Chondrocyte (in vitro differentiated cells): ENCODE measurements at regions not wholly inside any gene's neighbourhood (a gene's known extent, or its start where the extent isn't known, plus 50 kb on each side); places are given as distances from the start of the nearest gene placed in this dataset.

Experiments used
- DNase-seq: peaks from one replicate; pipeline ENCODE4 v3.0.0; 2021; ENCODE audit warnings: mixed read lengths, low spot score
- H3K27ac Mint-ChIP-seq: one replicate; pipeline ENCODE4 v1.8.0; 2021; ENCODE audit warnings: mild to moderate bottlenecking, moderate library complexity, mixed read lengths; ENCODE audit not compliant: unreplicated experiment
- H3K27me3 Mint-ChIP-seq: 2 replicates; pipeline ENCODE4 v1.8.0; 2021; ENCODE audit warnings: low read depth, mixed read lengths
- H3K36me3 Mint-ChIP-seq: 2 replicates; pipeline ENCODE4 v1.8.0; 2021; ENCODE audit warnings: low read depth, mixed read lengths
- H3K4me1 Mint-ChIP-seq: 2 replicates; pipeline ENCODE4 v1.8.0; 2021; ENCODE audit warnings: low read depth, mild to moderate bottlenecking, mixed read lengths
- H3K4me3 Mint-ChIP-seq: one replicate; pipeline ENCODE4 v1.8.0; 2021; ENCODE audit warnings: mild to moderate bottlenecking, moderate library complexity, mixed read lengths; ENCODE audit not compliant: unreplicated experiment
- H3K9me3 Mint-ChIP-seq: 2 replicates; pipeline ENCODE4 v1.8.0; 2021; ENCODE audit warnings: low read depth, mixed read lengths
- CTCF ChIP-seq: fragments of 200-600 bp; sonication (generic); IDR thresholded peaks from 2 replicates; pipeline ENCODE4 v1.5.0; 2021; ENCODE audit warnings: antibody characterized with exemption, mild to moderate bottlenecking, moderate library complexity

GRCh38 chr2:236861944-236862343 is 223.7 kb upstream of the COPS8 start:
- peaks cover 17% of the 10 kb centered on the region for H3K9me3 Mint-ChIP-seq
- no peak for DNase-seq
- peaks cover 21% of the 10 kb centered on the region for H3K4me1 Mint-ChIP-seq
- H3K27me3 Mint-ChIP-seq = no peaks in the 10 kb centered on the region
- no peak overlapping the region for H3K4me3 Mint-ChIP-seq
- peaks cover 3% of the 10 kb centered on the region for H3K36me3 Mint-ChIP-seq
- H3K27ac Mint-ChIP-seq = no peak overlapping the region
- no peak for TF ChIP-seq CTCF

- H3K27me3 Mint-ChIP-seq = no peaks in the 10 kb centered on the region
- peaks cover 17% of the 10 kb centered on the region for H3K9me3 Mint-ChIP-seq
- H3K36me3 Mint-ChIP-seq = peaks cover 3% of the 10 kb centered on the region
- no peak overlapping the region for H3K4me3 Mint-ChIP-seq
- DNase-seq = no peak
- peaks cover 18% of the 10 kb centered on the region for H3K4me1 Mint-ChIP-seq
- H3K27ac Mint-ChIP-seq = peak overlapping the region; percentile 83
- TF ChIP-seq CTCF = no peak
Measured at GRCh38 chr2:236862526-236862925, 223.2 kb upstream of the COPS8 start.

- Mint-ChIP-seq H3K4me3 (no peak overlapping the region), H3K27me3 (no peaks in the 10 kb centered on the region), H3K36me3 (peaks cover 3% of the 10 kb centered on the region), H3K4me1 (peaks cover 24% of the 10 kb centered on the region), H3K27ac (peak overlapping the region; percentile 83), H3K9me3 (peaks cover 17% of the 10 kb centered on the region)
- no peak for DNase-seq
- no peak for TF ChIP-seq CTCF
Measured at GRCh38 chr2:236862961-236863728, 222.5 kb upstream of the COPS8 start.

GRCh38 chr2:236863729-236864126 is 222.0 kb upstream of the COPS8 start:
- H3K36me3 Mint-ChIP-seq = peaks cover 3% of the 10 kb centered on the region
- TF ChIP-seq CTCF = no peak
- no peak overlapping the region for H3K27ac Mint-ChIP-seq
- no peaks in the 10 kb centered on the region for H3K27me3 Mint-ChIP-seq
- no peak for DNase-seq
- no peak overlapping the region for H3K4me3 Mint-ChIP-seq
- peaks cover 27% of the 10 kb centered on the region for H3K4me1 Mint-ChIP-seq
- peaks cover 17% of the 10 kb centered on the region for H3K9me3 Mint-ChIP-seq

- DNase-seq = no peak
- H3K9me3 Mint-ChIP-seq = peaks cover 17% of the 10 kb centered on the region
- H3K27ac Mint-ChIP-seq = no peak overlapping the region
- H3K4me1 Mint-ChIP-seq = peaks cover 39% of the 10 kb centered on the region
- H3K36me3 Mint-ChIP-seq = peaks cover 3% of the 10 kb centered on the region
- no peak for TF ChIP-seq CTCF
- H3K27me3 Mint-ChIP-seq = no peaks in the 10 kb centered on the region
- no peak overlapping the region for H3K4me3 Mint-ChIP-seq
Measured at GRCh38 chr2:236865052-236865451, 220.6 kb upstream of the COPS8 start.
